HG03439 (cell line): ENCODE measurements at regions not wholly inside any gene's neighbourhood (a gene's known extent, or its start where the extent isn't known, plus 50 kb on each side); places are given as distances from the start of the nearest gene placed in this dataset.
"Not testable (repeated sequence)": the region's sequence is repeated elsewhere in the genome, so short reads cannot be mapped to it uniquely, and the experiment has no call there.

Source experiments
- ATAC-seq: cut with Tn5 transposase; IDR thresholded peaks from one replicate; pipeline ENCODE4 v1.9.1; 2021; ENCODE audit warnings: mild to moderate bottlenecking, moderate library complexity; ENCODE audit not compliant: unreplicated experiment

- no peak for ATAC-seq
Measured at GRCh38 chr7:83882551-83882950, 233.6 kb upstream of the SEMA3E start.

- no peak for ATAC-seq
Measured at GRCh38 chr7:83879063-83879462, 230.1 kb upstream of the SEMA3E start.

GRCh38 chr7:83878614-83879013 is 229.7 kb upstream of the SEMA3E start:
- no peak for ATAC-seq

GRCh38 chr7:83876593-83876992 is 227.7 kb upstream of the SEMA3E start:
- no peak for ATAC-seq

- ATAC-seq, result no peak
Measured at GRCh38 chr7:83873459-83873858, 224.5 kb upstream of the SEMA3E start.

- no peak for ATAC-seq
Measured at GRCh38 chr7:83872501-83872900, 223.6 kb upstream of the SEMA3E start.

GRCh38 chr7:83870515-83870914 is 221.6 kb upstream of the SEMA3E start:
- no peak for ATAC-seq

- ATAC-seq, result no peak
Measured at GRCh38 chr7:83866582-83866981, 217.6 kb upstream of the SEMA3E start.

GRCh38 chr7:83864551-83864950 is 215.6 kb upstream of the SEMA3E start:
- ATAC-seq, result no peak

GRCh38 chr7:83863906-83864305 is 215.0 kb upstream of the SEMA3E start:
- no peak for ATAC-seq

- no peak for ATAC-seq
Measured at GRCh38 chr7:83861876-83862275, 212.9 kb upstream of the SEMA3E start.

GRCh38 chr7:83859827-83860226 is 210.9 kb upstream of the SEMA3E start:
- no peak for ATAC-seq

- ATAC-seq, result no peak
Measured at GRCh38 chr7:83857691-83858090, 208.8 kb upstream of the SEMA3E start.

GRCh38 chr7:83856094-83856493 is 207.2 kb upstream of the SEMA3E start:
- no peak for ATAC-seq

- ATAC-seq, result no peak
Measured at GRCh38 chr7:83852136-83852535, 203.2 kb upstream of the SEMA3E start.

GRCh38 chr7:83851551-83851950 is 202.6 kb upstream of the SEMA3E start:
- no peak for ATAC-seq

- ATAC-seq, result no peak
Measured at GRCh38 chr7:83850941-83851340, 202.0 kb upstream of the SEMA3E start.

GRCh38 chr7:83850125-83850524 is 201.2 kb upstream of the SEMA3E start:
- ATAC-seq, result no peak

- no peak for ATAC-seq
Measured at GRCh38 chr7:83849131-83849530, 200.2 kb upstream of the SEMA3E start.

- no peak for ATAC-seq
Measured at GRCh38 chr7:83842894-83843293, 194.0 kb upstream of the SEMA3E start.

GRCh38 chr7:83837683-83838082 is 188.7 kb upstream of the SEMA3E start:
- ATAC-seq, result no peak

- no peak for ATAC-seq
Measured at GRCh38 chr7:83836028-83836427, 187.1 kb upstream of the SEMA3E start.

GRCh38 chr7:83835424-83835823 is 186.5 kb upstream of the SEMA3E start:
- ATAC-seq, result no peak

GRCh38 chr7:83833721-83834120 is 184.8 kb upstream of the SEMA3E start:
- not testable (repeated sequence) for ATAC-seq
